ENCODE measurements at regions not wholly inside any gene's neighbourhood (a gene's known extent, or its start where the extent isn't known, plus 50 kb on each side); places are given as distances from the start of the nearest gene placed in this dataset.

GRCh38 chr2:186099826-186100225 lies 361.2 kb downstream of the FSIP2 start:
- Mint-ChIP-seq H3K27me3 (no peaks in the 10 kb centered on the region), H3K27ac (no peak overlapping the region), H3K4me3 (ENCODE audit: low read depth) (no peak overlapping the region), H3K4me1 (ENCODE audit: low read depth) (no peaks in the 10 kb centered on the region), H3K9me3 (ENCODE audit: low read depth) (no peaks in the 10 kb centered on the region), H3K36me3 (ENCODE audit: insufficient read depth) (no peaks in the 10 kb centered on the region)
- DNase-seq (ENCODE audit: low spot score, unreplicated experiment) = no peak
- no peak for TF ChIP-seq CTCF (IDR thresholded peaks at IDR 0.05; ENCODE audit: unreplicated experiment)

- H3K27me3 Mint-ChIP-seq = no peaks in the 10 kb centered on the region
- no peak overlapping the region for H3K4me3 Mint-ChIP-seq (ENCODE audit: low read depth)
- no peaks in the 10 kb centered on the region for H3K9me3 Mint-ChIP-seq (ENCODE audit: low read depth)
- no peak overlapping the region for H3K27ac Mint-ChIP-seq
- TF ChIP-seq CTCF (IDR thresholded peaks at IDR 0.05; ENCODE audit: unreplicated experiment) = no peak
- DNase-seq (ENCODE audit: low spot score, unreplicated experiment) = no peak
- no peaks in the 10 kb centered on the region for H3K36me3 Mint-ChIP-seq (ENCODE audit: insufficient read depth)
- H3K4me1 Mint-ChIP-seq (ENCODE audit: low read depth) = no peaks in the 10 kb centered on the region
These were observed 362.0 kb downstream of the FSIP2 start for GRCh38 chr2:186100636-186101035.

GRCh38 chr2:186101616-186102015 lies 363.0 kb downstream of the FSIP2 start:
- H3K4me3 Mint-ChIP-seq (ENCODE audit: low read depth) = no peak overlapping the region
- H3K27me3 Mint-ChIP-seq = no peaks in the 10 kb centered on the region
- H3K27ac Mint-ChIP-seq = no peak overlapping the region
- no peak for DNase-seq (ENCODE audit: low spot score, unreplicated experiment)
- no peaks in the 10 kb centered on the region for H3K4me1 Mint-ChIP-seq (ENCODE audit: low read depth)
- no peak for TF ChIP-seq CTCF (IDR thresholded peaks at IDR 0.05; ENCODE audit: unreplicated experiment)
- H3K36me3 Mint-ChIP-seq (ENCODE audit: insufficient read depth) = no peaks in the 10 kb centered on the region
- no peaks in the 10 kb centered on the region for H3K9me3 Mint-ChIP-seq (ENCODE audit: low read depth)

GRCh38 chr2:186103276-186103675 lies 364.7 kb downstream of the FSIP2 start:
- no peak for TF ChIP-seq CTCF (IDR thresholded peaks at IDR 0.05; ENCODE audit: unreplicated experiment)
- Mint-ChIP-seq H3K27ac (no peak overlapping the region), H3K4me1 (ENCODE audit: low read depth) (no peaks in the 10 kb centered on the region), H3K36me3 (ENCODE audit: insufficient read depth) (no peaks in the 10 kb centered on the region), H3K9me3 (ENCODE audit: low read depth) (no peaks in the 10 kb centered on the region), H3K4me3 (ENCODE audit: low read depth) (no peak overlapping the region), H3K27me3 (no peaks in the 10 kb centered on the region)
- DNase-seq (ENCODE audit: low spot score, unreplicated experiment) = no peak

- no peak overlapping the region for H3K4me3 Mint-ChIP-seq (ENCODE audit: low read depth)
- no peak overlapping the region for H3K27ac Mint-ChIP-seq
- no peaks in the 10 kb centered on the region for H3K9me3 Mint-ChIP-seq (ENCODE audit: low read depth)
- DNase-seq (ENCODE audit: low spot score, unreplicated experiment) = no peak
- no peak for TF ChIP-seq CTCF (IDR thresholded peaks at IDR 0.05; ENCODE audit: unreplicated experiment)
- H3K4me1 Mint-ChIP-seq (ENCODE audit: low read depth) = no peaks in the 10 kb centered on the region
- H3K27me3 Mint-ChIP-seq = no peaks in the 10 kb centered on the region
- no peaks in the 10 kb centered on the region for H3K36me3 Mint-ChIP-seq (ENCODE audit: insufficient read depth)
These were observed 366.6 kb downstream of the FSIP2 start for GRCh38 chr2:186105016-186105724.

All from progenitor cell of endocrine pancreas (in vitro differentiated cells).